Fibroblast of pulmonary artery (primary cell): ENCODE measurements at regions not wholly inside any gene's neighbourhood (a gene's known extent, or its start where the extent isn't known, plus 50 kb on each side); places are given as distances from the start of the nearest gene placed in this dataset.

Experiments
- DNase-seq: peaks from one replicate; pipeline ENCODE4 v3.0.0-alpha.2; 2010; ENCODE audit warnings: low read depth
- H3K4me3 ChIP-seq: replicated peaks from 2 replicates; pipeline ENCODE4 v1.5.1; 2011; ENCODE audit warnings: low read depth, mild to moderate bottlenecking, control low read depth, low read length, moderate library complexity
- CTCF ChIP-seq: IDR thresholded peaks from 2 replicates; pipeline ENCODE4 v1.5.1; 2011; ENCODE audit warnings: mild to moderate bottlenecking, control low read depth, low read length, inconsistent platforms; ENCODE audit errors: missing control alignments

GRCh38 chr2:43026426-43027096 is 199.8 kb downstream of the ZFP36L2 start:
- H3K4me3 ChIP-seq = no peak overlapping the region
- DNase-seq = no peak
- no peak for TF ChIP-seq CTCF

- no peak for TF ChIP-seq CTCF
- no peak for DNase-seq
- H3K4me3 ChIP-seq = no peak overlapping the region
These were observed 200.6 kb downstream of the ZFP36L2 start for GRCh38 chr2:43025709-43026295.

- H3K4me3 ChIP-seq = no peak overlapping the region
- DNase-seq = peak; percentile 66
- peak; percentile 86 for TF ChIP-seq CTCF
These were observed 201.8 kb downstream of the ZFP36L2 start for GRCh38 chr2:43024515-43025011.

- H3K4me3 ChIP-seq = no peak overlapping the region
- no peak for TF ChIP-seq CTCF
- DNase-seq = no peak
These were observed 202.5 kb downstream of the ZFP36L2 start for GRCh38 chr2:43023791-43024514.

- no peak for TF ChIP-seq CTCF
- H3K4me3 ChIP-seq = no peak overlapping the region
- no peak for DNase-seq
These were observed 203.5 kb downstream of the ZFP36L2 start for GRCh38 chr2:43022896-43023295.

- H3K4me3 ChIP-seq = no peak overlapping the region
- TF ChIP-seq CTCF = peak; percentile 18
- no peak for DNase-seq
These were observed 204.5 kb downstream of the ZFP36L2 start for GRCh38 chr2:43021791-43022509.
